GF-D8 (cell line): ENCODE measurements at regions not wholly inside any gene's neighbourhood (a gene's known extent, or its start where the extent isn't known, plus 50 kb on each side); places are given as distances from the start of the nearest gene placed in this dataset.
"Not testable (repeated sequence)": the region's sequence is repeated elsewhere in the genome, so short reads cannot be mapped to it uniquely, and the experiment has no call there.

Experiments used
- DNase-seq: peaks from one replicate; lab custom pipeline; 2025; lab: John Stamatoyannopoulos, UW

GRCh38 chr3:76532158-76532822, 507.6 kb upstream of the ROBO2 start:
- DNase-seq: no peak

GRCh38 chr3:76533710-76534109, 506.2 kb upstream of the ROBO2 start:
- DNase-seq: not testable (repeated sequence)

GRCh38 chr3:76537857-76538256, 502.0 kb upstream of the ROBO2 start:
- not testable (repeated sequence) for DNase-seq

- DNase-seq: no peak
Observed at GRCh38 chr3:76547674-76548073, 492.2 kb upstream of the ROBO2 start.

- DNase-seq: no peak
Observed at GRCh38 chr3:76550522-76551201, 489.2 kb upstream of the ROBO2 start.

GRCh38 chr3:76551739-76552138, 488.2 kb upstream of the ROBO2 start:
- DNase-seq: no peak

GRCh38 chr3:76552653-76553052, 487.2 kb upstream of the ROBO2 start:
- DNase-seq: no peak

GRCh38 chr3:76554707-76555106, 485.2 kb upstream of the ROBO2 start:
- DNase-seq: no peak

GRCh38 chr3:76561494-76562236, 478.2 kb upstream of the ROBO2 start:
- DNase-seq: no peak

- no peak for DNase-seq
Observed at GRCh38 chr3:76565496-76566210, 474.2 kb upstream of the ROBO2 start.

GRCh38 chr3:76566211-76566534, 473.7 kb upstream of the ROBO2 start:
- DNase-seq: no peak

- DNase-seq: no peak
Observed at GRCh38 chr3:76566904-76567303, 473.0 kb upstream of the ROBO2 start.

- no peak for DNase-seq
Observed at GRCh38 chr3:76570436-76571057, 469.4 kb upstream of the ROBO2 start.

- DNase-seq: no peak
Observed at GRCh38 chr3:76576201-76576600, 463.7 kb upstream of the ROBO2 start.

GRCh38 chr3:76582098-76582497, 457.8 kb upstream of the ROBO2 start:
- no peak for DNase-seq

- DNase-seq: no peak
Observed at GRCh38 chr3:76582632-76583378, 457.1 kb upstream of the ROBO2 start.

- DNase-seq: no peak
Observed at GRCh38 chr3:76585794-76586392, 454.0 kb upstream of the ROBO2 start.

- DNase-seq: no peak
Observed at GRCh38 chr3:76586471-76586870, 453.4 kb upstream of the ROBO2 start.

- no peak for DNase-seq
Observed at GRCh38 chr3:76610150-76610549, 429.7 kb upstream of the ROBO2 start.

- no peak for DNase-seq
Observed at GRCh38 chr3:76615719-76616118, 424.2 kb upstream of the ROBO2 start.

- DNase-seq: no peak
Observed at GRCh38 chr3:76624164-76624563, 415.7 kb upstream of the ROBO2 start.
